GM23338 (cell line): ENCODE measurements at regions not wholly inside any gene's neighbourhood (a gene's known extent, or its start where the extent isn't known, plus 50 kb on each side); places are given as distances from the start of the nearest gene placed in this dataset.

Experiments used
- ATAC-seq: fragments of 200-7000 bp; cut with Tn5 transposase; 3 replicates; pipeline ENCODE4 v1.9.1; 2020
- DNase-seq: peaks from one replicate; pipeline ENCODE4 v3.0.0-alpha.2; 2015; ENCODE audit warnings: low spot score
- H2AFZ ChIP-seq: fragments of 200-600 bp; sonication (generic); 2 replicates; pipeline ENCODE4 v1.8.0; 2016; ENCODE audit warnings: antibody characterized with exemption, mild to moderate bottlenecking, moderate library complexity
- H3F3A ChIP-seq: fragments of 200-600 bp; sonication (generic); replicated peaks from 2 replicates; pipeline ENCODE4 v1.8.0; 2017; ENCODE audit warnings: antibody characterized with exemption, mixed run types, low read depth
- H3K27ac ChIP-seq: fragments of 200-600 bp; sonication (generic); 2 replicates; pipeline ENCODE4 v1.6.1; 2016; ENCODE audit warnings: low read depth
- H3K27me3 ChIP-seq: fragments of 200-600 bp; sonication (generic); 2 replicates; pipeline ENCODE4 v1.8.0; 2016; ENCODE audit warnings: mild to moderate bottlenecking, mixed run types, moderate library complexity; ENCODE audit not compliant: insufficient read depth
- H3K36me3 ChIP-seq: fragments of 200-600 bp; sonication (generic); 2 replicates; pipeline ENCODE4 v1.8.0; 2016; ENCODE audit warnings: mild to moderate bottlenecking; ENCODE audit not compliant: insufficient read depth
- H3K4me1 ChIP-seq: fragments of 200-600 bp; sonication (generic); 2 replicates; pipeline ENCODE4 v1.8.0; 2016; ENCODE audit warnings: mild to moderate bottlenecking, moderate library complexity; ENCODE audit not compliant: insufficient read depth
- H3K4me2 ChIP-seq: fragments of 200-600 bp; sonication (generic); 2 replicates; pipeline ENCODE4 v1.7.1; 2017; ENCODE audit warnings: mixed run types
- H3K4me3 ChIP-seq: fragments of 200-600 bp; sonication (generic); 2 replicates; pipeline ENCODE4 v1.6.1; 2016; ENCODE audit warnings: mixed run types
- H3K79me2 ChIP-seq: fragments of 200-600 bp; sonication (generic); replicated peaks from 2 replicates; pipeline ENCODE4 v1.8.0; 2017; ENCODE audit warnings: mild to moderate bottlenecking; ENCODE audit not compliant: insufficient read depth
- H3K9me2 ChIP-seq: fragments of 200-600 bp; sonication (generic); 2 replicates; pipeline ENCODE4 v1.8.0; 2017; ENCODE audit not compliant: insufficient read depth
- H4K20me1 ChIP-seq: fragments of 200-600 bp; sonication (generic); replicated peaks from 2 replicates; pipeline ENCODE4 v1.8.0; 2017; ENCODE audit warnings: mild to moderate bottlenecking; ENCODE audit not compliant: insufficient read depth
- H3K27ac Mint-ChIP-seq: 2 replicates; pipeline ENCODE4 v1.8.0; 2020; ENCODE audit warnings: inconsistent platforms, mild to moderate bottlenecking, moderate library complexity, mixed read lengths
- H3K27me3 Mint-ChIP-seq: 3 replicates; pipeline ENCODE4 v1.8.0; 2022; ENCODE audit warnings: low read depth, mild to moderate bottlenecking, moderate library complexity, mixed read lengths, inconsistent platforms; ENCODE audit not compliant: insufficient read depth, poor library complexity
- H3K36me3 Mint-ChIP-seq: 3 replicates; pipeline ENCODE4 v1.8.0; 2021; ENCODE audit warnings: low read depth, mild to moderate bottlenecking, inconsistent platforms, moderate library complexity, mixed read lengths
- H3K4me1 Mint-ChIP-seq: 3 replicates; pipeline ENCODE4 v1.8.0; 2020; ENCODE audit warnings: mild to moderate bottlenecking, inconsistent platforms, mixed read lengths
- H3K4me3 Mint-ChIP-seq: 3 replicates; pipeline ENCODE4 v1.8.0; 2021; ENCODE audit warnings: moderate library complexity, mild to moderate bottlenecking, inconsistent platforms, mixed read lengths
- H3K9me3 Mint-ChIP-seq: 3 replicates; pipeline ENCODE4 v1.8.0; 2020; ENCODE audit warnings: moderate library complexity, mild to moderate bottlenecking, inconsistent platforms, mixed read lengths
- EZH2 ChIP-seq: fragments of 200-600 bp; sonication (generic); IDR thresholded peaks from one replicate; pipeline ENCODE4 v1.8.0; 2017; ENCODE audit warnings: antibody characterized with exemption, mild to moderate bottlenecking, low read depth; ENCODE audit not compliant: unreplicated experiment
- EZH2phosphoT487 ChIP-seq: fragments of 200-600 bp; sonication (generic); IDR thresholded peaks from one replicate; pipeline ENCODE4 v1.8.1; 2018; ENCODE audit warnings: antibody characterized with exemption; ENCODE audit not compliant: unreplicated experiment
- JUNB ChIP-seq: IDR thresholded peaks from one replicate; pipeline ENCODE4 v1.6.1; 2016; ENCODE audit warnings: antibody characterized with exemption; ENCODE audit not compliant: unreplicated experiment
- NANOG ChIP-seq: IDR thresholded peaks from 2 replicates; pipeline ENCODE4 v1.6.1; 2016; ENCODE audit warnings: antibody characterized with exemption, borderline replicate concordance
- POLR2AphosphoS5 ChIP-seq: IDR thresholded peaks from 2 replicates; pipeline ENCODE4 v1.6.1; 2016; ENCODE audit warnings: antibody characterized with exemption, low read depth
- STAT1 ChIP-seq: IDR thresholded peaks from one replicate; pipeline ENCODE4 v1.6.1; 2016; ENCODE audit warnings: antibody characterized with exemption; ENCODE audit not compliant: unreplicated experiment
- ZNF114 ChIP-seq: fragments of 250-450 bp; sonication (Bioruptor Pico); IDR thresholded peaks from 2 replicates; pipeline ENCODE4 v1.5.0; 2020; ENCODE audit warnings: mild to moderate bottlenecking, moderate library complexity
- TF ChIP-seq, protein P1 (sequence below): IDR thresholded peaks from one replicate; pipeline ENCODE4 v1.6.1; 2018; ENCODE audit warnings: antibody characterized with exemption; ENCODE audit not compliant: unreplicated experiment

DNA sequence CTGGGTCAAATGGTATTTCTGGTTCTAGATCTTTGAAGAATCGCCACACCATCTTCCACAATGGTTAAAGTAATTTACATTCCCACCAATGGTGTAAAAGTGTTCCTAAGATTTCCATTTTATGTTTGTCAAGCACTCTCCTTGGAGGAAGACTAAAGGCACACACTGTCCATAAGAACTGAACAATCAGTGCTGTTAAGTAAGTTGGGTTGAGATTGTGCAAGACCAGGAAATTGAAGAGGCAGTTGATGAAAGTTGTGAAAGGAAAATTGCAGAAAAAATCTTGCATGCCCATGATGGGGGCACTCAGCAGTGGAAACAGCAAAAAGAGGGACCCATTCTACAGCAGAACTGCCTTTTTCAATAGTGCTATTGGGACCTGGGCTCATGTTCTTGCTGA, 323.6 kb downstream of the DLEU7 start:
- no peaks in the 10 kb centered on the region for H3K9me3 Mint-ChIP-seq
- H3K27me3 Mint-ChIP-seq = peaks cover 7% of the 10 kb centered on the region
- Histone ChIP-seq H4K20me1 (no peaks in the 10 kb centered on the region), H3K9me2 (peaks cover 4% of the 10 kb centered on the region; the same call in 1 of the 2 replicates), H2AFZ (no peak overlapping the region), H3K36me3 (no peaks in the 10 kb centered on the region), H3F3A (no peaks in the 10 kb centered on the region), H3K4me1 (peaks cover 6% of the 10 kb centered on the region; the same call in 1 of the 2 replicates), H3K79me2 (no peaks in the 10 kb centered on the region), H3K27me3 (no peaks in the 10 kb centered on the region), H3K27ac (no peak overlapping the region), H3K4me3 (no peak overlapping the region), H3K4me2 (no peak overlapping the region)
- peaks cover 15% of the 10 kb centered on the region for H3K4me1 Mint-ChIP-seq
- TF ChIP-seq, protein P1, sequence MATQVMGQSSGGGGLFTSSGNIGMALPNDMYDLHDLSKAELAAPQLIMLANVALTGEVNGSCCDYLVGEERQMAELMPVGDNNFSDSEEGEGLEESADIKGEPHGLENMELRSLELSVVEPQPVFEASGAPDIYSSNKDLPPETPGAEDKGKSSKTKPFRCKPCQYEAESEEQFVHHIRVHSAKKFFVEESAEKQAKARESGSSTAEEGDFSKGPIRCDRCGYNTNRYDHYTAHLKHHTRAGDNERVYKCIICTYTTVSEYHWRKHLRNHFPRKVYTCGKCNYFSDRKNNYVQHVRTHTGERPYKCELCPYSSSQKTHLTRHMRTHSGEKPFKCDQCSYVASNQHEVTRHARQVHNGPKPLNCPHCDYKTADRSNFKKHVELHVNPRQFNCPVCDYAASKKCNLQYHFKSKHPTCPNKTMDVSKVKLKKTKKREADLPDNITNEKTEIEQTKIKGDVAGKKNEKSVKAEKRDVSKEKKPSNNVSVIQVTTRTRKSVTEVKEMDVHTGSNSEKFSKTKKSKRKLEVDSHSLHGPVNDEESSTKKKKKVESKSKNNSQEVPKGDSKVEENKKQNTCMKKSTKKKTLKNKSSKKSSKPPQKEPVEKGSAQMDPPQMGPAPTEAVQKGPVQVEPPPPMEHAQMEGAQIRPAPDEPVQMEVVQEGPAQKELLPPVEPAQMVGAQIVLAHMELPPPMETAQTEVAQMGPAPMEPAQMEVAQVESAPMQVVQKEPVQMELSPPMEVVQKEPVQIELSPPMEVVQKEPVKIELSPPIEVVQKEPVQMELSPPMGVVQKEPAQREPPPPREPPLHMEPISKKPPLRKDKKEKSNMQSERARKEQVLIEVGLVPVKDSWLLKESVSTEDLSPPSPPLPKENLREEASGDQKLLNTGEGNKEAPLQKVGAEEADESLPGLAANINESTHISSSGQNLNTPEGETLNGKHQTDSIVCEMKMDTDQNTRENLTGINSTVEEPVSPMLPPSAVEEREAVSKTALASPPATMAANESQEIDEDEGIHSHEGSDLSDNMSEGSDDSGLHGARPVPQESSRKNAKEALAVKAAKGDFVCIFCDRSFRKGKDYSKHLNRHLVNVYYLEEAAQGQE = no peak
- TF ChIP-seq POLR2AphosphoS5 = no peak
- no peak overlapping the region for H3K4me3 Mint-ChIP-seq
- ATAC-seq = no peak
- no peaks in the 10 kb centered on the region for H3K36me3 Mint-ChIP-seq
- no peak overlapping the region for H3K27ac Mint-ChIP-seq
- DNase-seq = no peak

- no peaks in the 10 kb centered on the region for H3K27me3 ChIP-seq
- H2AFZ ChIP-seq = 0 out of 2 replicates have a peak overlapping the region, but pooled peaks have one; percentile 2
- DNase-seq (no peak), ATAC-seq (no peak)
- no peak overlapping the region for H3K27ac Mint-ChIP-seq
- H3K4me2 ChIP-seq = no peak overlapping the region
- H3K4me3 Mint-ChIP-seq = no peak overlapping the region
- no peaks in the 10 kb centered on the region for H3F3A ChIP-seq
- no peaks in the 10 kb centered on the region for H3K9me3 Mint-ChIP-seq
- H3K4me1 ChIP-seq = peaks cover 6% of the 10 kb centered on the region; the same call in 1 of the 2 replicates
- H3K36me3 Mint-ChIP-seq = no peaks in the 10 kb centered on the region
- peaks cover 15% of the 10 kb centered on the region for H3K4me1 Mint-ChIP-seq
- no peaks in the 10 kb centered on the region for H4K20me1 ChIP-seq
- H3K79me2 ChIP-seq = no peaks in the 10 kb centered on the region
- peaks cover 11% of the 10 kb centered on the region for H3K27me3 Mint-ChIP-seq
- H3K36me3 ChIP-seq = no peaks in the 10 kb centered on the region
- peaks cover 6% of the 10 kb centered on the region; the same call in 1 of the 2 replicates for H3K9me2 ChIP-seq
- H3K27ac ChIP-seq = no peak overlapping the region
- H3K4me3 ChIP-seq = no peak overlapping the region
- TF ChIP-seq ZNF114 (CRISPR knock-in tag) (no peak), JUNB (no peak), EZH2 (no peak), EZH2phosphoT487 (no peak), STAT1 (no peak), NANOG (no peak)
- TF ChIP-seq, protein P1 = no peak
Measured at GRCh38 chr13:50521006-50521830, 322.3 kb downstream of the DLEU7 start.
